Transverse colon (tissue), 4 donors: ENCODE measurements at regions not wholly inside any gene's neighbourhood (a gene's known extent, or its start where the extent isn't known, plus 50 kb on each side); places are given as distances from the start of the nearest gene placed in this dataset.

Experiments
- DNase-seq: peaks from one replicate; pipeline ENCODE4 v3.0.0-alpha.2; 2019
- H3K27ac ChIP-seq, 4 donors: fragments of 200-600 bp; sonication (generic); 2 replicates each; pipeline ENCODE4 v1.5.1; 2016 to 2018; ENCODE audit warnings: inconsistent platforms in 4 of 4
- H3K27me3 ChIP-seq: fragments of 200-600 bp; sonication (generic); 2 replicates; pipeline ENCODE4 v1.5.1; 2017; ENCODE audit warnings: inconsistent platforms
- H3K36me3 ChIP-seq, 4 donors: fragments of 200-600 bp; sonication (generic); 2 replicates each; pipeline ENCODE4 v1.5.1; 2017 to 2019; ENCODE audit warnings: inconsistent platforms in 4 of 4
- H3K4me1 ChIP-seq, 4 donors: fragments of 200-600 bp; sonication (generic); 2 replicates each; pipeline ENCODE4 v1.5.1; 2017 to 2020; ENCODE audit warnings: inconsistent platforms in 4 of 4
- H3K4me3 ChIP-seq, 4 donors: fragments of 200-600 bp; sonication (generic); 1 replicate in 1 of 4; 2 replicates in 3 of 4; pipeline versions ENCODE4 v1.5.1 to v1.6.1; 2017 to 2019; ENCODE audit warnings: inconsistent platforms in 4 of 4
- H3K9me3 ChIP-seq, 2 donors: fragments of 200-600 bp; sonication (generic); 2 replicates each; pipeline ENCODE4 v1.5.1; 2017 to 2019; ENCODE audit warnings: inconsistent platforms in 2 of 2
- CTCF ChIP-seq, 5 experiments: fragments of 200-600 bp in 3 of 5; fragments of 450-650 bp in 2 of 5; sonication (generic) in 3 of 5; IDR thresholded peaks; 1 replicate in 2 of 5; 2 replicates in 3 of 5; pipeline ENCODE4 v1.5.1; 2016 to 2017; ENCODE audit warnings: antibody characterized with exemption in 5 of 5, inconsistent platforms in 3 of 5, mild to moderate bottlenecking in 2 of 5, moderate library complexity in 1 of 5
- EP300 ChIP-seq: sonication (generic); formaldehyde crosslinking; IDR thresholded peaks from one replicate; pipeline ENCODE4 v1.6.1; 2017; ENCODE audit warnings: antibody characterized with exemption, low read depth
- POLR2A ChIP-seq: fragments of 450-650 bp; IDR thresholded peaks from one replicate; pipeline ENCODE4 v1.6.1; 2016; ENCODE audit warnings: antibody characterized with exemption, mild to moderate bottlenecking, moderate library complexity
- POLR2AphosphoS5 ChIP-seq, 3 donors: sonication (generic); formaldehyde crosslinking; IDR thresholded peaks; one replicate each; pipeline ENCODE4 v1.6.1; 2016; ENCODE audit warnings: antibody characterized with exemption in 3 of 3
- WGBS, 2 donors: methylation state at CpG; one replicate each; pipeline ENCODE4 v1.1.5; 2018; ENCODE audit warnings: low coverage in 1 of 2; 5-methylcytosine and 5-hydroxymethylcytosine counted together
- in situ Hi-C, 4 donors: fragments of 200-750 bp; cut with MboI; loops; one replicate each; pipeline versions ENCODE4 v1.15.0 to v1.15.1; 2017; ENCODE audit warnings: low sequenced_read_pairs in 3 of 4, low pct_ligation_motif_present in 1 of 4, low pct_unique_long_range_greater_than_20kb in 1 of 4
- intact Hi-C: fragments of 100-400 bp; cut with DNase I; formaldehyde crosslinking; loops from one replicate; pipeline ENCODE4 v1.15.1; 2023; ENCODE audit warnings: low total_unique reads

- TF ChIP-seq POLR2AphosphoS5 (IDR thresholded peaks at IDR 0.05) (no peak), EP300 (no peak), CTCF (IDR thresholded peaks at IDR 0.05) (no peak), POLR2A (no peak)
- intact Hi-C loops = no loop called here
- no peaks in the 10 kb centered on the region for H3K36me3 ChIP-seq
- H3K4me3 ChIP-seq = no peak overlapping the region
- H3K27ac ChIP-seq = no peak overlapping the region
- peaks cover 0 to 3% (median 0%) of the 10 kb centered on the region in 4 donors for H3K4me1 ChIP-seq
- no peaks in the 10 kb centered on the region for H3K27me3 ChIP-seq
- peaks cover 0 to 4% of the 10 kb centered on the region in 2 donors for H3K9me3 ChIP-seq
- no peak for DNase-seq
- 80 to 88% methylated on average over 1 of the region's 1 CpG for WGBS, 2 donors
- in situ Hi-C loops = no loop called here
Measured at GRCh38 chr12:89091293-89091841, 260.9 kb downstream of the DUSP6 start.

GRCh38 chr12:89089264-89089663 lies 263.0 kb downstream of the DUSP6 start:
- Histone ChIP-seq H3K4me1 (peaks cover 0 to 3% (median 0%) of the 10 kb centered on the region in 4 donors), H3K27ac (no peak overlapping the region), H3K36me3 (no peaks in the 10 kb centered on the region), H3K9me3 (peaks cover 0 to 4% of the 10 kb centered on the region in 2 donors), H3K4me3 (no peak overlapping the region), H3K27me3 (no peaks in the 10 kb centered on the region)
- no peak for TF ChIP-seq CTCF (IDR thresholded peaks at IDR 0.05)
- TF ChIP-seq EP300 = no peak
- no peak for TF ChIP-seq POLR2A
- TF ChIP-seq POLR2AphosphoS5 (IDR thresholded peaks at IDR 0.05) = no peak
- WGBS, 2 donors = 70 to 83% methylated on average over 2 of the region's 2 CpGs
- in situ Hi-C loops (no loop called here), intact Hi-C loops (no loop called here)
- no peak for DNase-seq

GRCh38 chr12:89087876-89088275 lies 264.4 kb downstream of the DUSP6 start:
- Histone ChIP-seq H3K27ac (no peak overlapping the region), H3K36me3 (no peaks in the 10 kb centered on the region), H3K27me3 (no peaks in the 10 kb centered on the region), H3K4me1 (peaks cover 0 to 3% (median 0%) of the 10 kb centered on the region in 4 donors), H3K9me3 (peaks cover 0 to 4% of the 10 kb centered on the region in 2 donors), H3K4me3 (no peak overlapping the region)
- in situ Hi-C loops (no loop called here), intact Hi-C loops (no loop called here)
- DNase-seq = no peak
- TF ChIP-seq EP300 = no peak
- TF ChIP-seq POLR2A = no peak
- TF ChIP-seq POLR2AphosphoS5 (IDR thresholded peaks at IDR 0.05) = no peak
- no peak for TF ChIP-seq CTCF (IDR thresholded peaks at IDR 0.05)
- WGBS, 2 donors = 63 to 78% methylated on average over 1 of the region's 1 CpG

- in situ Hi-C loops (no loop called here), intact Hi-C loops (no loop called here)
- Histone ChIP-seq H3K4me3 (no peak overlapping the region), H3K9me3 (peaks cover 0 to 4% of the 10 kb centered on the region in 2 donors), H3K36me3 (no peaks in the 10 kb centered on the region), H3K4me1 (peaks cover 0 to 3% (median 0%) of the 10 kb centered on the region in 4 donors), H3K27ac (no peak overlapping the region), H3K27me3 (no peaks in the 10 kb centered on the region)
- no peak for TF ChIP-seq POLR2AphosphoS5 (IDR thresholded peaks at IDR 0.05)
- TF ChIP-seq CTCF (IDR thresholded peaks at IDR 0.05) = no peak
- no peak for TF ChIP-seq EP300
- TF ChIP-seq POLR2A = no peak
- DNase-seq = peak; percentile 10
- 33 to 47% methylated on average over 2 to 6 of the region's 6 CpGs for WGBS, 2 donors
Measured at GRCh38 chr12:89087149-89087825, 265.0 kb downstream of the DUSP6 start.
